NCI-H524 treated with DMSO at 0.1 percent for 48 hours (cell line): ENCODE measurements at regions not wholly inside any gene's neighbourhood (a gene's known extent, or its start where the extent isn't known, plus 50 kb on each side); places are given as distances from the start of the nearest gene placed in this dataset.

Source experiments
- DNase-seq: peaks from one replicate; lab custom pipeline; 2025; lab: John Stamatoyannopoulos, UW

GRCh38 chr6:14187406-14187805 is 69.8 kb downstream of the CD83 start:
- no peak for DNase-seq

GRCh38 chr6:14189074-14189473 is 71.5 kb downstream of the CD83 start:
- no peak for DNase-seq

GRCh38 chr6:14190191-14190928 is 72.8 kb downstream of the CD83 start:
- DNase-seq = no peak

- no peak for DNase-seq
These were observed 73.3 kb downstream of the CD83 start for GRCh38 chr6:14190929-14191224.

- no peak for DNase-seq
These were observed 74.2 kb downstream of the CD83 start for GRCh38 chr6:14191761-14192160.

- no peak for DNase-seq
These were observed 74.7 kb downstream of the CD83 start for GRCh38 chr6:14192216-14192788.

GRCh38 chr6:14193524-14193923 is 76.0 kb downstream of the CD83 start:
- DNase-seq = no peak

- no peak for DNase-seq
These were observed 76.9 kb downstream of the CD83 start for GRCh38 chr6:14194483-14194882.

GRCh38 chr6:14194976-14195375 is 77.4 kb downstream of the CD83 start:
- no peak for DNase-seq

- no peak for DNase-seq
These were observed 78.5 kb downstream of the CD83 start for GRCh38 chr6:14196026-14196425.

- no peak for DNase-seq
These were observed 79.5 kb downstream of the CD83 start for GRCh38 chr6:14197118-14197517.

- no peak for DNase-seq
These were observed 82.5 kb downstream of the CD83 start for GRCh38 chr6:14200047-14200446.

GRCh38 chr6:14202947-14203346 is 85.4 kb downstream of the CD83 start:
- no peak for DNase-seq

GRCh38 chr6:14206391-14206790 is 88.8 kb downstream of the CD83 start:
- DNase-seq = no peak

GRCh38 chr6:14207448-14207847 is 89.9 kb downstream of the CD83 start:
- DNase-seq = no peak

GRCh38 chr6:14209000-14209399 is 91.4 kb downstream of the CD83 start:
- no peak for DNase-seq

GRCh38 chr6:14210077-14210476 is 92.5 kb downstream of the CD83 start:
- DNase-seq = peak; percentile 21

- DNase-seq = peak; percentile 56
These were observed 93.3 kb downstream of the CD83 start for GRCh38 chr6:14210663-14211561.

GRCh38 chr6:14211562-14211942 is 94.0 kb downstream of the CD83 start:
- peak; percentile 11 for DNase-seq

- no peak for DNase-seq
These were observed 94.4 kb downstream of the CD83 start for GRCh38 chr6:14212020-14212419.

GRCh38 chr6:14212632-14213031 is 95.1 kb downstream of the CD83 start:
- DNase-seq = no peak

- DNase-seq = no peak
These were observed 99.5 kb downstream of the CD83 start for GRCh38 chr6:14216946-14217684.
